Prostate gland (tissue), 2 donors: ENCODE measurements at regions not wholly inside any gene's neighbourhood (a gene's known extent, or its start where the extent isn't known, plus 50 kb on each side); places are given as distances from the start of the nearest gene placed in this dataset.

Experiments used
- CTCF ChIP-seq, 4 experiments: fragments of 200-600 bp in 2 of 4; fragments of 450-650 bp in 2 of 4; sonication (generic) in 2 of 4; IDR thresholded peaks; 1 replicate in 3 of 4; 2 replicates in 1 of 4; pipeline ENCODE4 v1.5.1; 2016 to 2019; ENCODE audit warnings: antibody characterized with exemption in 4 of 4, mild to moderate bottlenecking in 2 of 4, moderate library complexity in 2 of 4
- POLR2A ChIP-seq: fragments of 450-650 bp; IDR thresholded peaks from one replicate; pipeline ENCODE4 v1.6.1; 2016; ENCODE audit warnings: antibody characterized with exemption, mild to moderate bottlenecking
- POLR2AphosphoS5 ChIP-seq: sonication (generic); formaldehyde crosslinking; IDR thresholded peaks from one replicate; pipeline ENCODE4 v1.6.1; 2017; ENCODE audit warnings: antibody characterized with exemption

GRCh38 chr2:133642791-133643191 lies 74.5 kb upstream of the NCKAP5 start:
- TF ChIP-seq CTCF (IDR thresholded peaks at IDR 0.05) (no peak), POLR2A (no peak), POLR2AphosphoS5 (no peak)
